ENCODE measurements at regions not wholly inside any gene's neighbourhood (a gene's known extent, or its start where the extent isn't known, plus 50 kb on each side); places are given as distances from the start of the nearest gene placed in this dataset.

DNA sequence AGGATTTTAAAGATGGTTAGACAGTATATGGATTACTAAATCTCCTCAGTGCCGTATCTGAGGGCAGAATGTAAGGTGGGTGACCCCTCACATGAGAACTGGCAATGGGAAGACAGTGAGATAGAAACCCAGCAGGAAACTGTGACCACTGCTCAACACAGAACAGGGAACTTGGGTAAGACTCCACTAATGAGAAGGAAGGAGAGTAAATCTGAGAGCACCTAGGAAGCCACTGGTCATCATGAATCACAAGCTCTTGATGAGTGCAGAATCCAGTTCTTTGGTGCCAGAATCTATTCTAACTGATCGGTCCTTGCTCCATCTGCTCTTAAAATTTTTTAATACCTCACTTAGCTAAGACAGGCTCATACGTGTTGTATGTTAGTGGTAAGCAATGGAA is 261.8 kb downstream of the KLF12 start:
- Mint-ChIP-seq H3K27ac (peak overlapping the region; percentile 28), H3K9me3 (no peaks in the 10 kb centered on the region), H3K4me3 (no peak overlapping the region), H3K36me3 (ENCODE audit: low read depth) (peaks cover 11% of the 10 kb centered on the region), H3K4me1 (ENCODE audit: low read depth) (peaks cover 58% of the 10 kb centered on the region), H3K27me3 (no peaks in the 10 kb centered on the region)
- ChIA-PET CTCF (interaction anchor here (1.1 kb wide), 1 partner anchor 22 kb away, joined by 4 read pairs; no protein-coding TSS in a partner anchor), POLR2A (no interaction called here)
- no peaks in the 10 kb centered on the region for H3K27me3 ChIP-seq (ENCODE audit: control insufficient read depth in 1 of 2, insufficient read depth in 2 of 2, low read length in 2 of 2)
- intact Hi-C loops (cut with DNase I, micrococcal nuclease): no loop called here
- H3K9me3 ChIP-seq (ENCODE audit: control insufficient read depth in 1 of 2, insufficient read depth in 1 of 2, low read length in 2 of 2): no peaks in the 10 kb centered on the region
- H3K4me1 ChIP-seq (ENCODE audit: insufficient read depth, low read length): peaks cover 4% of the 10 kb centered on the region
- ATAC-seq (ENCODE audit: poor library complexity) (no peak), DNase-seq (no peak)
- H3K36me3 ChIP-seq (ENCODE audit: insufficient read depth, low read length): no peaks in the 10 kb centered on the region
- H3K4me3 ChIP-seq (ENCODE audit: low read length): no peak overlapping the region
- no peak overlapping the region for H3K27ac ChIP-seq (ENCODE audit: low read depth in 1 of 2, low read length in 2 of 2)
- TF ChIP-seq, protein P1, sequence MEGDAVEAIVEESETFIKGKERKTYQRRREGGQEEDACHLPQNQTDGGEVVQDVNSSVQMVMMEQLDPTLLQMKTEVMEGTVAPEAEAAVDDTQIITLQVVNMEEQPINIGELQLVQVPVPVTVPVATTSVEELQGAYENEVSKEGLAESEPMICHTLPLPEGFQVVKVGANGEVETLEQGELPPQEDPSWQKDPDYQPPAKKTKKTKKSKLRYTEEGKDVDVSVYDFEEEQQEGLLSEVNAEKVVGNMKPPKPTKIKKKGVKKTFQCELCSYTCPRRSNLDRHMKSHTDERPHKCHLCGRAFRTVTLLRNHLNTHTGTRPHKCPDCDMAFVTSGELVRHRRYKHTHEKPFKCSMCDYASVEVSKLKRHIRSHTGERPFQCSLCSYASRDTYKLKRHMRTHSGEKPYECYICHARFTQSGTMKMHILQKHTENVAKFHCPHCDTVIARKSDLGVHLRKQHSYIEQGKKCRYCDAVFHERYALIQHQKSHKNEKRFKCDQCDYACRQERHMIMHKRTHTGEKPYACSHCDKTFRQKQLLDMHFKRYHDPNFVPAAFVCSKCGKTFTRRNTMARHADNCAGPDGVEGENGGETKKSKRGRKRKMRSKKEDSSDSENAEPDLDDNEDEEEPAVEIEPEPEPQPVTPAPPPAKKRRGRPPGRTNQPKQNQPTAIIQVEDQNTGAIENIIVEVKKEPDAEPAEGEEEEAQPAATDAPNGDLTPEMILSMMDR (IDR thresholded peaks at IDR 0.05): no peak

DNA sequence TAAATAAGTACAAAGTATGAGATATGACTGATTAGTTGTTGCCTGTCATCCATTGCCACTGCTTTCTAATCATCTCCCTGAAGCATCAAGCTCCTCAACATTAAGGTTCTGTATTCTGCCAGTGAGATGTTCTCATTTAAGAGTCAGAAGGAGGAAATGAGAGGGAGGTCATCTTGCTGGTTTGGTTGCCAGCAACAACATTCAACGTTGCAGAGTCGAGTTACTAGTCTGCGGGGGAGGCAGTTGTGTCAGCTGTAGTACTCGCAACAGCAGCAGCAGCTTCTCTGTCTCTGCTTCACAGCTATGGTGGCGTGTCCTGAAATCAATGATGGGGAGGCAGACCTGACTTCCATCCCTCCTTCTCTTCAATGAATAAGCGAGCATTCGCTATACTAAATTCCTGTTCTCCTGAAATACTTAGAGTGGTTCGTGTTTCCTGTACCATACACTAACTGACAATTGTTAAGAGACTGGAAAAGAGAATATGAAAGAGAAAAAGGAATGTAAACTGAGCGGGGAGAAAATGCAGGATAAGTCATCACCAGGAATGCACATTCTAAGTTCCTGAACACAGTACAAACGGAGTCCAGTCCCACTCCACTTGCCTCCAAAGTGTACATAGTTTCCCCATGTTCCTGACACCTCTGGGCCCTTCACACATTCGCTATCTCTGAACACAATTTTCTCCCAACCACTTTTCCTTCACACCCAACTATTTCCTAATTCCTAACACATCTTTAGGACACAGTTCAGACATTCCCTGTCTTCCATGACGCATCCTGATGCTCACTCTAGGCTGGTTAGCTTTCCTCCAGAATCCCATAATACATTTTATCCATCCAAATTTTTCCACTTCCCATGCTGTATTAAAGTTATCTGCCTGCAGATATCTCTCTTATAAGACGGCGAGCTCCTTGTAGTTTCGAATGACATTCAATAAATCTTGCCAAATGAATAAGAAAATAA is 263.0 kb downstream of the KLF12 start:
- CTCF ChIA-PET: no interaction called here
- TF ChIP-seq, protein P1 (IDR thresholded peaks at IDR 0.05): no peak
- Mint-ChIP-seq H3K27me3 (no peaks in the 10 kb centered on the region), H3K9me3 (no peaks in the 10 kb centered on the region), H3K36me3 (ENCODE audit: low read depth) (peaks cover 7% of the 10 kb centered on the region), H3K4me3 (no peak overlapping the region), H3K27ac (peak overlapping the region; percentile 59), H3K4me1 (ENCODE audit: low read depth) (peaks cover 62% of the 10 kb centered on the region)
- no peaks in the 10 kb centered on the region for H3K27me3 ChIP-seq (ENCODE audit: control insufficient read depth in 1 of 2, insufficient read depth in 2 of 2, low read length in 2 of 2)
- no peak overlapping the region for H3K4me3 ChIP-seq (ENCODE audit: low read length)
- ATAC-seq (ENCODE audit: poor library complexity): peak; percentile 65
- H3K4me1 ChIP-seq (ENCODE audit: insufficient read depth, low read length): peaks cover 4% of the 10 kb centered on the region
- POLR2A ChIA-PET: no interaction called here
- H3K27ac ChIP-seq (ENCODE audit: low read depth in 1 of 2, low read length in 2 of 2): no peak overlapping the region
- no peaks in the 10 kb centered on the region for H3K36me3 ChIP-seq (ENCODE audit: insufficient read depth, low read length)
- no peaks in the 10 kb centered on the region for H3K9me3 ChIP-seq (ENCODE audit: control insufficient read depth in 1 of 2, insufficient read depth in 1 of 2, low read length in 2 of 2)
- intact Hi-C loops (cut with DNase I, micrococcal nuclease): no loop called here
- peak in 3 of 14 experiments; percentile 27 to 31 (median 29) for DNase-seq

DNA sequence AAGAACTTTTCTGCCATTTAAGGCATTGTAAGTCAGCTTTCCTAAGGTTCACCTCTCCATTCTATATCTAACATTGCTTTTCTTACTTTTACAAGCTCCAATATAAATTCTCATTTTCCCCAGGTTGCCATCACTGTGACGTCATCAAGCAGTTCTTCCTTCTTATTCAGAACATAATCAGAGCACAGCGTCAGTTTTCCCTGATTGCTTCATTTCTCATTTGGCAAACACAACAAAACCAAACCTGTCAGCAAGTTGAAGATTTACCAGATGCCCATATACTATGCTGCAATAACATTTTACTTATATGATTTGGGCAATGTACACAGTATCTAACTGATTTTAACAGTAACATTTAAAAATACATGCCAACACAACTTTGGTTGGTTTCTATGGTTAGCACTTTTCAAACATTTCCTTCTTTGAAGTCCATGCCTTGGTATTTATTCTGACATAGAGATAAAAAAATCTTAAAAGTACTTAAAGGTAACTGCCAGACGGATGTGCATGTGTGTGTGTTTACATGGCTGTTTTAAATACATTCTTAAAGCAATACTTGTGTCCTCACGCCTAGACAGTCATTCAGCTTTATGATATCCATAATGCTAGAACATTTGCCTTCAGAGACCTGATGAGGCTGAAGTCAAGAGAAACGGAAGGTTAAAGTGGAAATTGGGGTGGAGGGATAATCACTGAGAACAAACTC is 264.0 kb downstream of the KLF12 start:
- Histone ChIP-seq H3K36me3 (ENCODE audit: insufficient read depth, low read length) (no peaks in the 10 kb centered on the region), H3K9me3 (ENCODE audit: control insufficient read depth in 1 of 2, insufficient read depth in 1 of 2, low read length in 2 of 2) (no peaks in the 10 kb centered on the region), H3K4me1 (ENCODE audit: insufficient read depth, low read length) (peaks cover 8% of the 10 kb centered on the region), H3K27ac (ENCODE audit: low read depth in 1 of 2, low read length in 2 of 2) (no peak overlapping the region), H3K4me3 (ENCODE audit: low read length) (no peak overlapping the region), H3K27me3 (ENCODE audit: control insufficient read depth in 1 of 2, insufficient read depth in 2 of 2, low read length in 2 of 2) (no peaks in the 10 kb centered on the region)
- DNase-seq: peak in 1 of 14 experiments; percentile 24
- POLR2A ChIA-PET: interaction anchor here (1.2 kb wide), 1 partner anchor 10 kb away, joined by 3 read pairs; no protein-coding TSS in a partner anchor
- CTCF ChIA-PET: no interaction called here
- intact Hi-C loops (cut with DNase I, micrococcal nuclease): no loop called here
- ATAC-seq (ENCODE audit: poor library complexity): peak; percentile 47
- H3K27me3 Mint-ChIP-seq: no peaks in the 10 kb centered on the region
- peaks cover 65% of the 10 kb centered on the region for H3K4me1 Mint-ChIP-seq (ENCODE audit: low read depth)
- H3K36me3 Mint-ChIP-seq (ENCODE audit: low read depth): peaks cover 5% of the 10 kb centered on the region
- H3K4me3 Mint-ChIP-seq: no peak overlapping the region
- H3K27ac Mint-ChIP-seq: peak overlapping the region; percentile 59
- no peaks in the 10 kb centered on the region for H3K9me3 Mint-ChIP-seq
- TF ChIP-seq, protein P1 (IDR thresholded peaks at IDR 0.05): no peak
